SH-SY5Y (cell line): ENCODE measurements at regions not wholly inside any gene's neighbourhood (a gene's known extent, or its start where the extent isn't known, plus 50 kb on each side); places are given as distances from the start of the nearest gene placed in this dataset.

Experiments used
- GATA2 ChIP-seq: IDR thresholded peaks from 2 replicates; pipeline ENCODE4 v1.6.1; 2011; ENCODE audit warnings: mild to moderate bottlenecking, low read depth, low read length
- GATA3 ChIP-seq: IDR thresholded peaks from 2 replicates; pipeline ENCODE4 v1.6.1; 2011; ENCODE audit warnings: low read depth, mild to moderate bottlenecking, low read length, moderate library complexity

GRCh38 chr2:64338108-64338507 is 115.9 kb upstream of the LGALSL start:
- no peak for TF ChIP-seq GATA2
- no peak for TF ChIP-seq GATA3
